Cardiac fibroblast (primary cell): ENCODE measurements at regions not wholly inside any gene's neighbourhood (a gene's known extent, or its start where the extent isn't known, plus 50 kb on each side); places are given as distances from the start of the nearest gene placed in this dataset.
A peak's percentile ranks its signal among the peaks of the same experiment; 100 is the strongest.

ENCODE experiments used
- DNase-seq, 2 donors: peaks; one replicate each; pipeline versions ENCODE4 v3.0.0 to v3.0.0-alpha.2; 2010; ENCODE audit warnings: low read depth in 2 of 2
- H3K4me3 ChIP-seq, 2 donors: replicated peaks in 1 of 2; 1 replicate in 1 of 2; 2 replicates in 1 of 2; pipeline ENCODE4 v1.5.1; 2011; ENCODE audit warnings: low read depth in 2 of 2, low read length in 2 of 2, mild to moderate bottlenecking in 2 of 2, moderate library complexity in 1 of 2
- CTCF ChIP-seq: IDR thresholded peaks from one replicate; pipeline ENCODE4 v1.5.1; 2011; ENCODE audit warnings: low read depth, mild to moderate bottlenecking, low read length, inconsistent platforms

DNA sequence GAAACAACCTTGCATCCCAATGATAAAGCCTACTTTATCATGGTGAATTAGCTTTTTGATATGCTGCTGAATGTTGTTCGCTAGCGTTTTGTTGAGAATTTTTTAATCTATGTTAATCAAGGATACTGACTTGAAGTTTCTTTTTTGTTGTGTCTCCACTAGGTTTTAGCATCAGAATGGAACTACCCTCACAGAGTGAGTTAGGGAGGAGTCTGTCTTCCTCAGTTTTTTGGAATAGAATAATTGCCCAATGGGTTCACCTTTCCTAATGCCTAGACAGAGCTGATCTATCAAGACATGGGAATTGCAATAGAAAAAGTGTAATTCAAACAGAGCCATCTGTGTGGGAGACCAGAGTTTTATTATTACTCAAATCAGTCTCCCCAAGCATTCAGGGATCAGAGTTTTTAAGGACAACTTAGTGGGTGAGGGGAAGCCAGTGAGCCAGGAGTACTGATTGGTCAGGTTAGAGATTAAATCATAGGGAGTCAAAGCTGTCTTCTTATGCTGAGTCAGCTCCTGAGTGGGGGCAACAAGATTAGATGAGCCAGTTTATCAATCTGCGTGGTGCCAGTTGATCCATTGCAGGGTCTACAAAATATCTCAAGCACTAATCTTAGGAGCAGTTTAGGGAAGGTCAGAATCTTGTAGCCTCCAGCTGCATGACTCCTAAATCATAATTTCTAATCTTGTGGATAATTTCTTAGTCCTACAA, 237.4 kb upstream of the PPP2R3A start:
- DNase-seq, result no peak
- no peak for TF ChIP-seq CTCF
- H3K4me3 ChIP-seq, result no peak overlapping the region

DNA sequence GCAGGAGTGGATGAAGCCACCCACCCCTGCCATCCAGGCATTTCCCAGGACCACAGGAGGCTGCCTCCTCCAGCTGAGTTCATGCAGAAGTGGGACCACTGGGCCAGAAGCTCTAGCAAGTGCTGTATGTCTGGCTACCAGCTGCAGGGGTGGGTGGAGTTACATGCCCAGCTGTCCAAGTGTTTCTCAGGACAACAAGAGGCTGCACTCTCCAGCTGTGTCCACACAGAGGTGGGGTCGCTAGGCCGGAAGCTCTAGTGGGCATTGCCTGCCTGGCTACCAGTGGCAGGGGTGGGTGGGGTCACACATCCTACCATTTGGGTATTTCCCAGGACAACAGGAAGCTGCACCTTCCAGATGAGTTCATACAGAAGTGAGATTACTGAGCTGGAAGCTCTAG, 234.0 kb upstream of the PPP2R3A start:
- no peak for DNase-seq
- no peak for TF ChIP-seq CTCF

DNA sequence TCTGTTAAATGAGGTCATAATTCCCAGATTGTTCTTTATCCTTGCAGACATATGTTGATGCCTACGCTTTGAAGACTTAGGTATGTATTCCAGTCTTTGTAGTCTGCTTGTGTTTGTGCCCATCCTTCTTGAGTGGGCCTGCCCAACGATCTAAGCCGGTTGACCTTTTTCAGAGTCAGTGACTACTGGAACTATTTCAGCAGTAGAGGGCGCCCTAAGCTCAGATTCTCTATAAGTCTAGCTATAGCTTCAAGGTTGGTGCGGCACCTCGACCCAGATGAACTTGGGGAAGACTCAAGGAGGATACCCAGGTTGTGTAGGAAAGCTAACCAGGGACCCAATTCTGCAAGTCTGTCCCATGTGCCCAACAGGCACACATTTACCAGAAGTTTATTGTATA, 228.8 kb upstream of the PPP2R3A start:
- peak in 1 of 2 donors; percentile 1 for DNase-seq
- no peak for TF ChIP-seq CTCF
- no peak overlapping the region for H3K4me3 ChIP-seq

More for the DNA sequence above, 234.0 kb upstream of the PPP2R3A start:
- no peak overlapping the region for H3K4me3 ChIP-seq

DNA sequence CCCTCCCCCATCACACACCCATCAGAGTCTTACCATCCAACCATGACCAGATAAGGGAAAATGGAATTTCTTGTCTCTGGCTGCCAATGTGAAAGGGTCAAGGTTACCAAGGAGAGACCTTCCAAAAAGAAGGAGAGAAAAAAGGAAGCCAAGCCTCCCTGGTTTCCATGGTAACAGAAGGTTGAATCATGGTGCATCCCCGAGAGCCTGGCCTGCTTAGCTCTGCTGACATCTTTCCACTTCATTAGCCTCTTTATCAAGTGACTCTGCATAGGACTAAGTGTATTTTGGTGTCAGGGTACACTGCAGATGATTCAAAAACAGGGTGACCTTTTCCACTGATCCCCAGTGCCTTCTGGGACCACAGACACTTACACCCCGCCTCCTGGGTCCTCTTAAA, 225.7 kb upstream of the PPP2R3A start:
- H3K4me3 ChIP-seq, result no peak overlapping the region
- no peak for DNase-seq
- no peak for TF ChIP-seq CTCF

GRCh38 chr3:135740211-135740610, 225.3 kb upstream of the PPP2R3A start:
- no peak overlapping the region for H3K4me3 ChIP-seq
- no peak for DNase-seq
- no peak for TF ChIP-seq CTCF

GRCh38 chr3:135740751-135741150, 224.8 kb upstream of the PPP2R3A start:
- no peak for TF ChIP-seq CTCF
- DNase-seq, result no peak

DNA sequence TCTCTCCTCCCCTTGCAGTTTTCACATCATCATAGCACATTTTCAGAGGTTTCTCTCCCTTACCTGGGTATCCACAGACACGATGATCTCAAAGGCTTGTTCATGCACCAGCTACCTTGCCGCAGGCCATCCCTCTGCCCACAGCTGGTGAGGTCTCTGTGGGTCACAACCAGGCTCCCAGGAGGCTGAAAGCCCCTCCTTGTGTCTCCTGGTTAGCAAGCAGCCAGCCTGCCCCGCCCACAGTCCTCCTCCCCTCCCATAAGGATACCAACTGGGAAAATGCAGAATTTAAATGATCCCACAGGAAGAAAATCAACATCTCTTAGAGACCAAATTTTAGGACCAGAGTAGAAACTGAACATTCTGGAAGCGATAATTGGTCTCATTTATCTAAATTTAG, 213.5 kb upstream of the PPP2R3A start:
- DNase-seq, result no peak
- TF ChIP-seq CTCF, result no peak

More at GRCh38 chr3:135740751-135741150, 224.8 kb upstream of the PPP2R3A start:
- H3K4me3 ChIP-seq, result no peak overlapping the region

More for the DNA sequence above, 213.5 kb upstream of the PPP2R3A start:
- H3K4me3 ChIP-seq, result no peak overlapping the region
